ENCODE measurements at regions not wholly inside any gene's neighbourhood (a gene's known extent, or its start where the extent isn't known, plus 50 kb on each side); places are given as distances from the start of the nearest gene placed in this dataset.
A peak's percentile ranks its signal among the peaks of the same experiment; 100 is the strongest.

DNA sequence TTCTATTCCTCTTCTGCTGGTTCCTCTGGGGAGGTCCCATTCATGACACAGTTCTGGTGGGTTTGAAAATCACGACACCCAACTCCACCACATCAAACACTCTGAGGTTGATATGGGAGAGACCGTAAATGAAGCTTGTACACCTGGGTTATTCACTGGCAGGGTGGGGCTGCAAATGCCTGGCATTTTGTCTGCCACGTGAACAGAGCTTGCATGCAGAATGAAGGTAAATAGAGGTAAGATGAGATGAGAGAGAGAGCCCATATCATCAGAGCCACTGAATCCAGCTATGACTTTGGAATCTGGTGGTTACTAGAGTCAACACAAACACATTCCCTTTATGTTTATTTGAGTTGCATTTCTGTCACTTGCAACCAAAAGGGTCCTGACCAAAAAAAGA is 97.4 kb downstream of the BANF2 start:
- DNase-seq (peak; percentile 28), ATAC-seq (ENCODE audit: insufficient read depth, low read depth) (peak; percentile 70; the same call in 2 of the 3 replicates)
- Histone ChIP-seq H3K9ac (ENCODE audit: low read depth, low read length) (no peak overlapping the region), H3K36me3 (ENCODE audit: insufficient read depth, low read length) (no peaks in the 10 kb centered on the region), H3K79me2 (ENCODE audit: insufficient read depth, low read length) (no peaks in the 10 kb centered on the region), H2AFZ (ENCODE audit: low read depth, low read length) (no peak overlapping the region), H3K9me3 (ENCODE audit: insufficient read depth, low read length, severe bottlenecking) (no peaks in the 10 kb centered on the region), H3K4me2 (ENCODE audit: insufficient read depth, low read length) (no peak overlapping the region), H3K4me1 (ENCODE audit: insufficient read depth, low read length) (no peaks in the 10 kb centered on the region), H3K27ac (ENCODE audit: low read length) (no peak overlapping the region), H3K4me3 (ENCODE audit: low read depth in 1 of 2, low read length in 2 of 2) (no peak overlapping the region), H3K27me3 (ENCODE audit: insufficient read depth, low read length, poor library complexity) (no peaks in the 10 kb centered on the region), H4K20me1 (ENCODE audit: insufficient read depth, low read length) (no peaks in the 10 kb centered on the region)
- TF ChIP-seq EZH2 (IDR thresholded peaks at IDR 0.05; ENCODE audit: borderline replicate concordance, low read depth, low read length, severe bottlenecking), result no peak
- TF ChIP-seq, protein P1, sequence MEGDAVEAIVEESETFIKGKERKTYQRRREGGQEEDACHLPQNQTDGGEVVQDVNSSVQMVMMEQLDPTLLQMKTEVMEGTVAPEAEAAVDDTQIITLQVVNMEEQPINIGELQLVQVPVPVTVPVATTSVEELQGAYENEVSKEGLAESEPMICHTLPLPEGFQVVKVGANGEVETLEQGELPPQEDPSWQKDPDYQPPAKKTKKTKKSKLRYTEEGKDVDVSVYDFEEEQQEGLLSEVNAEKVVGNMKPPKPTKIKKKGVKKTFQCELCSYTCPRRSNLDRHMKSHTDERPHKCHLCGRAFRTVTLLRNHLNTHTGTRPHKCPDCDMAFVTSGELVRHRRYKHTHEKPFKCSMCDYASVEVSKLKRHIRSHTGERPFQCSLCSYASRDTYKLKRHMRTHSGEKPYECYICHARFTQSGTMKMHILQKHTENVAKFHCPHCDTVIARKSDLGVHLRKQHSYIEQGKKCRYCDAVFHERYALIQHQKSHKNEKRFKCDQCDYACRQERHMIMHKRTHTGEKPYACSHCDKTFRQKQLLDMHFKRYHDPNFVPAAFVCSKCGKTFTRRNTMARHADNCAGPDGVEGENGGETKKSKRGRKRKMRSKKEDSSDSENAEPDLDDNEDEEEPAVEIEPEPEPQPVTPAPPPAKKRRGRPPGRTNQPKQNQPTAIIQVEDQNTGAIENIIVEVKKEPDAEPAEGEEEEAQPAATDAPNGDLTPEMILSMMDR (IDR thresholded peaks at IDR 0.05; ENCODE audit: borderline replicate concordance, extremely low read depth, low read length, poor library complexity, severe bottlenecking), result no peak

GRCh38 chr20:17796091-17796563 is 96.4 kb downstream of the BANF2 start:
- Histone ChIP-seq H3K4me3 (ENCODE audit: low read depth in 1 of 2, low read length in 2 of 2) (no peak overlapping the region), H3K79me2 (ENCODE audit: insufficient read depth, low read length) (no peaks in the 10 kb centered on the region), H3K36me3 (ENCODE audit: insufficient read depth, low read length) (no peaks in the 10 kb centered on the region), H3K4me1 (ENCODE audit: insufficient read depth, low read length) (no peaks in the 10 kb centered on the region), H2AFZ (ENCODE audit: low read depth, low read length) (no peak overlapping the region), H3K9me3 (ENCODE audit: insufficient read depth, low read length, severe bottlenecking) (no peaks in the 10 kb centered on the region), H3K9ac (ENCODE audit: low read depth, low read length) (no peak overlapping the region), H3K4me2 (ENCODE audit: insufficient read depth, low read length) (no peak overlapping the region), H3K27me3 (ENCODE audit: insufficient read depth, low read length, poor library complexity) (no peaks in the 10 kb centered on the region), H3K27ac (ENCODE audit: low read length) (no peak overlapping the region), H4K20me1 (ENCODE audit: insufficient read depth, low read length) (no peaks in the 10 kb centered on the region)
- no peak for TF ChIP-seq EZH2 (IDR thresholded peaks at IDR 0.05; ENCODE audit: borderline replicate concordance, low read depth, low read length, severe bottlenecking)
- TF ChIP-seq, protein P1 (IDR thresholded peaks at IDR 0.05; ENCODE audit: borderline replicate concordance, extremely low read depth, low read length, poor library complexity, severe bottlenecking), result no peak
- no peak for ATAC-seq (ENCODE audit: insufficient read depth, low read depth)
- DNase-seq, result no peak

- no peaks in the 10 kb centered on the region for H3K79me2 ChIP-seq (ENCODE audit: insufficient read depth, low read length)
- TF ChIP-seq EZH2 (IDR thresholded peaks at IDR 0.05; ENCODE audit: borderline replicate concordance, low read depth, low read length, severe bottlenecking), result no peak
- H2AFZ ChIP-seq (ENCODE audit: low read depth, low read length), result no peak overlapping the region
- no peak overlapping the region for H3K4me3 ChIP-seq (ENCODE audit: low read depth in 1 of 2, low read length in 2 of 2)
- DNase-seq, result no peak
- H3K36me3 ChIP-seq (ENCODE audit: insufficient read depth, low read length), result no peaks in the 10 kb centered on the region
- H4K20me1 ChIP-seq (ENCODE audit: insufficient read depth, low read length), result no peaks in the 10 kb centered on the region
- ATAC-seq (ENCODE audit: insufficient read depth, low read depth), result no peak
- no peak overlapping the region for H3K4me2 ChIP-seq (ENCODE audit: insufficient read depth, low read length)
- no peak overlapping the region for H3K9ac ChIP-seq (ENCODE audit: low read depth, low read length)
- H3K4me1 ChIP-seq (ENCODE audit: insufficient read depth, low read length), result no peaks in the 10 kb centered on the region
- no peaks in the 10 kb centered on the region for H3K27me3 ChIP-seq (ENCODE audit: insufficient read depth, low read length, poor library complexity)
- no peak overlapping the region for H3K27ac ChIP-seq (ENCODE audit: low read length)
- H3K9me3 ChIP-seq (ENCODE audit: insufficient read depth, low read length, severe bottlenecking), result no peaks in the 10 kb centered on the region
Observed at GRCh38 chr20:17795501-17796071, 95.8 kb downstream of the BANF2 start.

GRCh38 chr20:17795003-17795402 is 95.2 kb downstream of the BANF2 start:
- ATAC-seq (ENCODE audit: insufficient read depth, low read depth), result no peak
- Histone ChIP-seq H3K9ac (ENCODE audit: low read depth, low read length) (no peak overlapping the region), H3K4me1 (ENCODE audit: insufficient read depth, low read length) (no peaks in the 10 kb centered on the region), H3K4me2 (ENCODE audit: insufficient read depth, low read length) (no peak overlapping the region), H3K79me2 (ENCODE audit: insufficient read depth, low read length) (no peaks in the 10 kb centered on the region), H3K9me3 (ENCODE audit: insufficient read depth, low read length, severe bottlenecking) (no peaks in the 10 kb centered on the region), H3K36me3 (ENCODE audit: insufficient read depth, low read length) (no peaks in the 10 kb centered on the region), H3K27ac (ENCODE audit: low read length) (no peak overlapping the region), H2AFZ (ENCODE audit: low read depth, low read length) (no peak overlapping the region), H3K4me3 (ENCODE audit: low read depth in 1 of 2, low read length in 2 of 2) (no peak overlapping the region), H4K20me1 (ENCODE audit: insufficient read depth, low read length) (no peaks in the 10 kb centered on the region), H3K27me3 (ENCODE audit: insufficient read depth, low read length, poor library complexity) (no peaks in the 10 kb centered on the region)
- DNase-seq, result no peak
- TF ChIP-seq, protein P1 (IDR thresholded peaks at IDR 0.05; ENCODE audit: borderline replicate concordance, extremely low read depth, low read length, poor library complexity, severe bottlenecking), result no peak
- no peak for TF ChIP-seq EZH2 (IDR thresholded peaks at IDR 0.05; ENCODE audit: borderline replicate concordance, low read depth, low read length, severe bottlenecking)

Measured in DND-41 (cell line).